Natural killer cell (primary cell): ENCODE measurements at regions not wholly inside any gene's neighbourhood (a gene's known extent, or its start where the extent isn't known, plus 50 kb on each side); places are given as distances from the start of the nearest gene placed in this dataset.

ENCODE experiments used
- ATAC-seq, 3 donors: fragments of 150-1000 bp in 2 of 3; fragments of 200-7000 bp in 1 of 3; cut with Tn5 transposase; 1 replicate in 1 of 3; 2 replicates in 2 of 3; pipeline ENCODE4 v1.10.0; 2021; ENCODE audit warnings: mild to moderate bottlenecking in 2 of 3, moderate library complexity in 2 of 3
- DNase-seq, 2 donors: peaks; one replicate each; pipeline versions ENCODE4 v3.0.0 to v3.0.0-alpha.2; 2013 to 2021; ENCODE audit warnings: mixed read lengths in 1 of 2
- H3K27ac ChIP-seq: one replicate; pipeline ENCODE4 v1.5.1; 2013; ENCODE audit warnings: mild to moderate bottlenecking, low read length
- H3K27me3 ChIP-seq: one replicate; pipeline ENCODE4 v1.6.1; 2013; ENCODE audit warnings: low read length; ENCODE audit not compliant: control insufficient read depth, insufficient read depth
- H3K36me3 ChIP-seq: one replicate; pipeline ENCODE4 v1.6.1; 2013; ENCODE audit warnings: low read length; ENCODE audit not compliant: control insufficient read depth, insufficient read depth
- H3K4me1 ChIP-seq: one replicate; pipeline ENCODE4 v1.6.1; 2013; ENCODE audit warnings: low read length; ENCODE audit not compliant: control insufficient read depth, insufficient read depth
- H3K4me3 ChIP-seq: one replicate; pipeline ENCODE4 v1.5.1; 2013; ENCODE audit warnings: low read length
- H3K9me3 ChIP-seq: one replicate; pipeline ENCODE4 v1.6.1; 2013; ENCODE audit warnings: low read length; ENCODE audit not compliant: control insufficient read depth, insufficient read depth
- H3K27ac Mint-ChIP-seq, 2 donors: one replicate each; pipeline ENCODE4 v1.8.0; 2022; ENCODE audit warnings: mild to moderate bottlenecking in 2 of 2, mixed read lengths in 2 of 2, moderate library complexity in 1 of 2
- H3K27me3 Mint-ChIP-seq, 2 donors: one replicate each; pipeline ENCODE4 v1.8.0; 2022; ENCODE audit warnings: low read depth in 2 of 2, mixed read lengths in 2 of 2
- H3K36me3 Mint-ChIP-seq: one replicate; pipeline ENCODE4 v1.8.0; 2022; ENCODE audit warnings: mixed read lengths
- H3K4me1 Mint-ChIP-seq, 2 donors: one replicate each; pipeline ENCODE4 v1.8.0; 2022; ENCODE audit warnings: mixed read lengths in 2 of 2
- H3K4me3 Mint-ChIP-seq: one replicate; pipeline ENCODE4 v1.8.0; 2022; ENCODE audit warnings: mild to moderate bottlenecking, moderate library complexity, mixed read lengths
- H3K9me3 Mint-ChIP-seq, 2 donors: one replicate each; pipeline ENCODE4 v1.8.0; 2022; ENCODE audit warnings: mixed read lengths in 2 of 2
- CTCF ChIP-seq: fragments of 200-600 bp; IDR thresholded peaks from one replicate; pipeline ENCODE4 v1.8.0; 2022; ENCODE audit warnings: antibody characterized with exemption
- WGBS: methylation state at CpG from one replicate; pipeline ENCODE4 v1.1.7; 2013; ENCODE audit warnings: missing lambda C conversion rate; ENCODE audit not compliant: insufficient coverage; 5-methylcytosine and 5-hydroxymethylcytosine counted together
- intact Hi-C: fragments of 100-400 bp; cut with micrococcal nuclease; formaldehyde crosslinking; loops from one replicate; pipeline ENCODE4 v1.14.2; 2022

- H3K9me3 Mint-ChIP-seq: no peaks in the 10 kb centered on the region
- H3K36me3 Mint-ChIP-seq: no peaks in the 10 kb centered on the region
- WGBS: 87% methylated on average over 14 of the region's 14 CpGs
- Histone ChIP-seq H3K36me3 (no peaks in the 10 kb centered on the region), H3K4me1 (peaks cover 2% of the 10 kb centered on the region), H3K27me3 (no peaks in the 10 kb centered on the region), H3K27ac (no peak overlapping the region), H3K4me3 (no peak overlapping the region), H3K9me3 (no peaks in the 10 kb centered on the region)
- no peaks in the 10 kb centered on the region for H3K27me3 Mint-ChIP-seq
- peaks cover 13 to 15% of the 10 kb centered on the region in 2 donors for H3K4me1 Mint-ChIP-seq
- no peak overlapping the region for H3K4me3 Mint-ChIP-seq
- ATAC-seq: no peak
- TF ChIP-seq CTCF: no peak
- intact Hi-C loops: no loop called here
- peak overlapping the region in 1 of 2 donors; percentile 9 for H3K27ac Mint-ChIP-seq
- DNase-seq: no peak
Measured at GRCh38 chr6:40796260-40797221, 209.4 kb upstream of the LRFN2 start.

GRCh38 chr6:40794586-40794985 is 207.4 kb upstream of the LRFN2 start:
- Mint-ChIP-seq H3K36me3 (no peaks in the 10 kb centered on the region), H3K9me3 (no peaks in the 10 kb centered on the region), H3K27me3 (no peaks in the 10 kb centered on the region), H3K4me1 (peaks cover 29 to 31% of the 10 kb centered on the region in 2 donors), H3K4me3 (no peak overlapping the region), H3K27ac (no peak overlapping the region)
- Histone ChIP-seq H3K4me3 (no peak overlapping the region), H3K27me3 (no peaks in the 10 kb centered on the region), H3K9me3 (no peaks in the 10 kb centered on the region), H3K4me1 (peaks cover 17% of the 10 kb centered on the region), H3K27ac (no peak overlapping the region), H3K36me3 (no peaks in the 10 kb centered on the region)
- WGBS: 81% methylated on average over 2 of the region's 2 CpGs
- ATAC-seq: no peak
- TF ChIP-seq CTCF: no peak
- intact Hi-C loops: no loop called here
- DNase-seq: no peak

- no peaks in the 10 kb centered on the region for H3K9me3 ChIP-seq
- no peaks in the 10 kb centered on the region for H3K36me3 ChIP-seq
- WGBS: 92% methylated on average over 2 of the region's 2 CpGs
- H3K27ac ChIP-seq: no peak overlapping the region
- no peak for DNase-seq
- Mint-ChIP-seq H3K27ac (peak overlapping the region; percentile 84 to 86), H3K4me1 (peaks cover 53% of the 10 kb centered on the region in 2 donors), H3K9me3 (no peaks in the 10 kb centered on the region), H3K36me3 (no peaks in the 10 kb centered on the region), H3K27me3 (no peaks in the 10 kb centered on the region), H3K4me3 (no peak overlapping the region)
- no peak overlapping the region for H3K4me3 ChIP-seq
- ATAC-seq: peak in 1 of 3 donors; percentile 18
- TF ChIP-seq CTCF: no peak
- intact Hi-C loops: no loop called here
- H3K4me1 ChIP-seq: peaks cover 33% of the 10 kb centered on the region
- H3K27me3 ChIP-seq: no peaks in the 10 kb centered on the region
Measured at GRCh38 chr6:40792183-40792582, 205.0 kb upstream of the LRFN2 start.
